AG09309 (cell line): ENCODE measurements at regions not wholly inside any gene's neighbourhood (a gene's known extent, or its start where the extent isn't known, plus 50 kb on each side); places are given as distances from the start of the nearest gene placed in this dataset.
"Not testable (repeated sequence)": the region's sequence is repeated elsewhere in the genome, so short reads cannot be mapped to it uniquely, and the experiment has no call there.

Source experiments
- DNase-seq: peaks from one replicate; pipeline ENCODE4 v3.0.0-alpha.2; 2010; ENCODE audit warnings: low read depth
- H3K4me3 ChIP-seq: 2 replicates; pipeline ENCODE4 v1.5.1; 2011; ENCODE audit warnings: mild to moderate bottlenecking, low read depth, low read length, moderate library complexity; ENCODE audit not compliant: control insufficient read depth
- TF ChIP-seq, protein P1 (sequence below): IDR thresholded peaks from 2 replicates; pipeline ENCODE4 v1.5.1; 2011; ENCODE audit warnings: mild to moderate bottlenecking, low read depth, low read length, inconsistent platforms; ENCODE audit not compliant: insufficient read depth, control insufficient read depth; ENCODE audit errors: missing control alignments

DNA sequence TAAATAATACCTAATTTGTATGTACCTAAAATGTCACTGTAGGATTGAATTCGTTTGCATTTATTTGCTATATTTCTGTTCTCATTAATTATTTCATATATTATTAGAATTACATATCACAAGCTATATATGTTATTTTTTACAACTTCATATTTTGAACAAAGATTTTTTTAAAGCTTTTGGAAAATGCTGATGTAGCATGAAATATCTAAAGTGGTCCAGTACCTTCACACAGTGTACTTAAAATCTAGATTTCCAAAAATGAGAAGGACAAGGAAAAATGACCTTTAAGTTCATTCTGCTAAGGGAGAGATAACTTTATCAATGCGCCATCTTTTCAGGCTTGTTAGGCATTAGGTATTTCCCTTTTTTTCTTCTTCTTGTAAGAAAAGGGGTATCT, 71.8 kb downstream of the LARP7 start:
- no peak overlapping the region for H3K4me3 ChIP-seq

DNA sequence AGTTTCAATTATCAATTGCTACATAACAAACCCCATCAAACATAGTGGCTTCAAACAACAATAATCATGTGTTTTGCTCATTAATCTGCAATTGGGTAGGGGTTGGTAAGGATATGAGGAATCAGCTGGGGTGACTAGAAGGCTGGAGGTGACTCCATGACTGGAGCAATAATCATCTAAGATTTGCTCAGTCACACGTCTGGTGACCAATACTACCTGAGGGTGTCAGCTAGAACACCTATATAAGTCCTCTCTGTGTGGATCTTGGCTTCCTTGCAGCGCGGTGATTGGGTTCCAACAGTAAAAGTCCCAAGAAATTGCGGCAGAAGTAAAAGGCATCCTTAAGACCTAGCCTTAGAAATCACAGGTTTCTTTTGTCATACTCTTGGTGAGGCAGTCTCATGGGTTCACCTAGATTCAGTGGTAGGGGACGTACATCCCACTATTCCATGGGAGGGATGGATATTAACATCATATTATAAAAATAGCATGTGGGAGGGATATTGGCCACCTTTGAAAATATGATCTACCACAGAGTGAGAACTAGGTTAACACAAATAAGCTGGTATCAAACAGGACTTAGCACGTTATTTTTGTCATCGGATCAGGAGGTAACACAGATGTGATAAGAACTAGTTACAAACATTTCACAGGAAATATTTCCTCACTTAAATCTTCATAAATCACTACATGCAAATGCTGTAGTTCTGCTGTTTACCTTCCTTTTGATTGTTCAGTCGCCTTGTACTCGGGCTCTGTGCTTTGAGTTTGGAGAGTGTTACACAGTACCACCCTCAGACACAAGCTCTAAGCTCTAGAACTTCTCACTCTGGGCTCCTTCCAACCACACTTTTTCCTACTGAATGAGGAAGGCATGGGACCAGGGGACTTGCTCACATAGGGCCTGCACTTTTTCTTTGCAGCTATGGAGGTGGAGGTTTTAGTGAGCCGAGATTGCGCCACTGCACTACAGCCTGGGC, 78.3 kb downstream of the LARP7 start:
- DNase-seq = no peak
- H3K4me3 ChIP-seq = no peak overlapping the region
- TF ChIP-seq, protein P1, sequence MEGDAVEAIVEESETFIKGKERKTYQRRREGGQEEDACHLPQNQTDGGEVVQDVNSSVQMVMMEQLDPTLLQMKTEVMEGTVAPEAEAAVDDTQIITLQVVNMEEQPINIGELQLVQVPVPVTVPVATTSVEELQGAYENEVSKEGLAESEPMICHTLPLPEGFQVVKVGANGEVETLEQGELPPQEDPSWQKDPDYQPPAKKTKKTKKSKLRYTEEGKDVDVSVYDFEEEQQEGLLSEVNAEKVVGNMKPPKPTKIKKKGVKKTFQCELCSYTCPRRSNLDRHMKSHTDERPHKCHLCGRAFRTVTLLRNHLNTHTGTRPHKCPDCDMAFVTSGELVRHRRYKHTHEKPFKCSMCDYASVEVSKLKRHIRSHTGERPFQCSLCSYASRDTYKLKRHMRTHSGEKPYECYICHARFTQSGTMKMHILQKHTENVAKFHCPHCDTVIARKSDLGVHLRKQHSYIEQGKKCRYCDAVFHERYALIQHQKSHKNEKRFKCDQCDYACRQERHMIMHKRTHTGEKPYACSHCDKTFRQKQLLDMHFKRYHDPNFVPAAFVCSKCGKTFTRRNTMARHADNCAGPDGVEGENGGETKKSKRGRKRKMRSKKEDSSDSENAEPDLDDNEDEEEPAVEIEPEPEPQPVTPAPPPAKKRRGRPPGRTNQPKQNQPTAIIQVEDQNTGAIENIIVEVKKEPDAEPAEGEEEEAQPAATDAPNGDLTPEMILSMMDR = no peak

More for the DNA sequence above, 71.8 kb downstream of the LARP7 start:
- TF ChIP-seq, protein P1 = no peak
- no peak for DNase-seq

GRCh38 chr4:112717856-112718255, 80.9 kb downstream of the LARP7 start:
- H3K4me3 ChIP-seq = no peak overlapping the region
- TF ChIP-seq, protein P1 = no peak
- no peak for DNase-seq

DNA sequence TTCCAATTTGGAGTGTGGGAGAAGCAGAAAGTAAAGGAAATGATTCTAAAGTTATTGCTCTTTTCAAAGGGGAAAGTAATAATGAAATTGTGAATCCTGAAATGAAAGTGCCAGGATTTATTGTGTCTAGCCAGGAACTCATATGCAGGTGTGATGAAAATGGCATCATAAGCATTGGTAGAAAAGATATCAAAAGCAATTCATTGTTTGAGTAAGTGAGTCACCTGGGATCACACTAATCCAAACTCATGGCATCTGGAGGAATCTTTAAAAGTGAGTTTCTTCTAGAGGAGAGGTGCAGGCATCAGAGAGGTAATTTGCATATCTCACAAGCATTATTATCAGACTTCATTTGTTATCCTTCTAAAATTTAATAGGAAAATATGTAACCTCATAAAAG, 84.7 kb downstream of the LARP7 start:
- no peak for DNase-seq
- no peak overlapping the region for H3K4me3 ChIP-seq
- TF ChIP-seq, protein P1 = no peak

- TF ChIP-seq, protein P1 = no peak
- no peak for DNase-seq
- H3K4me3 ChIP-seq = no peak overlapping the region
Measured at GRCh38 chr4:112726041-112726440, 89.1 kb downstream of the LARP7 start.

DNA sequence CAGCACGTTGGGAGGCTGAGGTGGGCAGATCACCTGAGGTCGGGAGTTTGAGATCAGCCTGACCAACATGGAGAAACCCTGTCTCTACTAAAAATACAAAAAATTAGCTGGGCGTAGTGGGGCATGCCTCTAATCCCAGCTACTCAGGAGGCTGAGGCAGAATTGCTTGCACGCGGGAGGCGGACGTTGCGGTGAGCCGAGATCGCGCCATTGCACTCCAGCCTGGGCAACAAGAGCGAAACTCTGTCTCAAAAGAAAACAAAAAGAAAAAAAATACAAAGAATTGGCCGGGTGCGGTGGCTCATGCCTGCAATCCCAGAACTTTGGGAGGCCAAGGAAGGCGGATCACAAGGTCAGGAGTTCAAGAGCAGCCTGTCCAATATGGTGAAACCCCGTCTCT, 90.8 kb downstream of the LARP7 start:
- H3K4me3 ChIP-seq, DNase-seq: not testable (repeated sequence)

DNA sequence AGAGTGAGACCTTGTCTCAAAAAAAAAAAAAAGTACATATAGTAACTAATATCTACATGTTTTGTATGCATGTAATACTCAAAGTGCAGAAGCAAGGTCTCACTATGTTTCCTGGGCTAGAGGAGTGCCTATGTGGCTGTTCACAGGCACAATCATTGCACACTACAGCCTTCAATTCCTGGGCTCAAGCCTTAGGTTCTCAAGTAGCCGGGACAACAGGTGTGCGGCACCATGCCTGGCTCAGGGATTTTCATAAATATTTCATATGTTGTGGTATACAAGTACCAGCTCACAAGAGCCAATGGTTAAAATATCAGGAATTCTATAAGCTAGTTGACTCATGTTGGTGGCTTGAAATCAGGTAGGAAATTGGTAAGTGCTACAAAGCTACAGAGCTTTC, 94.8 kb downstream of the LARP7 start:
- no peak for DNase-seq
- no peak overlapping the region for H3K4me3 ChIP-seq
- TF ChIP-seq, protein P1 = no peak
